ENCODE measurements at regions not wholly inside any gene's neighbourhood (a gene's known extent, or its start where the extent isn't known, plus 50 kb on each side); places are given as distances from the start of the nearest gene placed in this dataset.
"Not testable (repeated sequence)": the region's sequence is repeated elsewhere in the genome, so short reads cannot be mapped to it uniquely, and the experiment has no call there.

- no peak for DNase-seq (ENCODE audit: low read depth in 2 of 2)
These were observed 428.0 kb downstream of the TMEM135 start for GRCh38 chr11:87465716-87466115.

- DNase-seq (ENCODE audit: low read depth in 2 of 2) = no peak
These were observed 425.9 kb downstream of the TMEM135 start for GRCh38 chr11:87463486-87464102.

GRCh38 chr11:87462171-87462570 lies 424.4 kb downstream of the TMEM135 start:
- no peak for DNase-seq (ENCODE audit: low read depth in 2 of 2)

GRCh38 chr11:87460842-87461637 lies 423.3 kb downstream of the TMEM135 start:
- no peak for DNase-seq (ENCODE audit: low read depth in 2 of 2)

- no peak for DNase-seq (ENCODE audit: low read depth in 2 of 2)
These were observed 422.5 kb downstream of the TMEM135 start for GRCh38 chr11:87460279-87460678.

GRCh38 chr11:87459351-87459750 lies 421.6 kb downstream of the TMEM135 start:
- DNase-seq (ENCODE audit: low read depth in 2 of 2) = no peak

- no peak for DNase-seq (ENCODE audit: low read depth in 2 of 2)
These were observed 418.8 kb downstream of the TMEM135 start for GRCh38 chr11:87456499-87456898.

- no peak for DNase-seq (ENCODE audit: low read depth in 2 of 2)
These were observed 417.4 kb downstream of the TMEM135 start for GRCh38 chr11:87455180-87455579.

- DNase-seq (ENCODE audit: low read depth in 2 of 2) = no peak
These were observed 416.5 kb downstream of the TMEM135 start for GRCh38 chr11:87454241-87454640.

GRCh38 chr11:87453531-87454089 lies 415.9 kb downstream of the TMEM135 start:
- DNase-seq (ENCODE audit: low read depth in 2 of 2) = no peak

- not testable (repeated sequence) for DNase-seq (ENCODE audit: low read depth in 2 of 2)
These were observed 414.3 kb downstream of the TMEM135 start for GRCh38 chr11:87452025-87452424.

- DNase-seq (ENCODE audit: low read depth in 2 of 2) = no peak
These were observed 413.7 kb downstream of the TMEM135 start for GRCh38 chr11:87451395-87451794.

GRCh38 chr11:87447606-87448005 lies 409.9 kb downstream of the TMEM135 start:
- DNase-seq (ENCODE audit: low read depth in 2 of 2) = no peak

GRCh38 chr11:87444993-87445392 lies 407.3 kb downstream of the TMEM135 start:
- no peak for DNase-seq (ENCODE audit: low read depth in 2 of 2)

- DNase-seq (ENCODE audit: low read depth in 2 of 2) = no peak
These were observed 406.0 kb downstream of the TMEM135 start for GRCh38 chr11:87443707-87444106.

- DNase-seq (ENCODE audit: low read depth in 2 of 2) = no peak
These were observed 402.5 kb downstream of the TMEM135 start for GRCh38 chr11:87440076-87440770.

- no peak for DNase-seq (ENCODE audit: low read depth in 2 of 2)
These were observed 400.7 kb downstream of the TMEM135 start for GRCh38 chr11:87438416-87438815.

GRCh38 chr11:87437844-87438223 lies 400.1 kb downstream of the TMEM135 start:
- no peak for DNase-seq (ENCODE audit: low read depth in 2 of 2)

- no peak for DNase-seq (ENCODE audit: low read depth in 2 of 2)
These were observed 399.6 kb downstream of the TMEM135 start for GRCh38 chr11:87437133-87437843.

GRCh38 chr11:87432022-87432421 lies 394.3 kb downstream of the TMEM135 start:
- no peak for DNase-seq (ENCODE audit: low read depth in 2 of 2)

GRCh38 chr11:87431392-87431791 lies 393.7 kb downstream of the TMEM135 start:
- no peak for DNase-seq (ENCODE audit: low read depth in 2 of 2)

- DNase-seq (ENCODE audit: low read depth in 2 of 2) = no peak
These were observed 393.1 kb downstream of the TMEM135 start for GRCh38 chr11:87430821-87431220.

Measured in stimulated activated CD4-positive, alpha-beta T cell treated with anti-CD3 and anti-CD28 coated beads, Interleukin-4, amount 100 ng/mL, for 48 hours (primary cell).